Activated B cell treated with CpG ODN at 0.5 μM for 24 hours (primary cell): ENCODE measurements at regions not wholly inside any gene's neighbourhood (a gene's known extent, or its start where the extent isn't known, plus 50 kb on each side); places are given as distances from the start of the nearest gene placed in this dataset.

ENCODE experiments used
- ATAC-seq: fragments of 200-7000 bp; cut with Tn5 transposase; one replicate; pipeline ENCODE4 v1.10.0; 2021; ENCODE audit warnings: low read depth, mild to moderate bottlenecking, moderate library complexity
- CTCF ChIA-PET: fragments of 350-600 bp; sonication (Branson Sonifier 250); formaldehyde crosslinking; loops from one replicate; lab custom pipeline; 2021; ENCODE audit warnings: antibody characterized with exemption; lab: Charles Lee
- POLR2A ChIA-PET: fragments of 350-600 bp; sonication (Branson Sonifier 250); formaldehyde crosslinking; loops from one replicate; lab custom pipeline; 2021; ENCODE audit warnings: antibody characterized with exemption; lab: Charles Lee
- DNase-seq: peaks from one replicate; pipeline ENCODE4 v3.0.0; 2022
- H3K27ac Mint-ChIP-seq: one replicate; pipeline ENCODE4 v1.8.0; 2020; ENCODE audit warnings: mixed read lengths
- H3K27me3 Mint-ChIP-seq: one replicate; pipeline ENCODE4 v1.8.0; 2021; ENCODE audit warnings: mixed read lengths
- H3K36me3 Mint-ChIP-seq: one replicate; pipeline ENCODE4 v1.8.0; 2021; ENCODE audit warnings: low read depth, mixed read lengths
- H3K4me1 Mint-ChIP-seq: one replicate; pipeline ENCODE4 v1.8.0; 2021; ENCODE audit warnings: mixed read lengths
- H3K4me3 Mint-ChIP-seq: one replicate; pipeline ENCODE4 v1.8.0; 2020; ENCODE audit warnings: mild to moderate bottlenecking, mixed read lengths
- H3K9me3 Mint-ChIP-seq: one replicate; pipeline ENCODE4 v1.8.0; 2020; ENCODE audit warnings: mixed read lengths
- CTCF ChIP-seq: fragments of 200-600 bp; IDR thresholded peaks from one replicate; pipeline ENCODE4 v1.8.0; 2022; ENCODE audit warnings: antibody characterized with exemption, mild to moderate bottlenecking
- intact Hi-C: fragments of 100-400 bp; cut with micrococcal nuclease; formaldehyde crosslinking; loops from one replicate; pipeline ENCODE4 v1.15.1; 2024

GRCh38 chr12:93148412-93148811, 219.3 kb upstream of the EEA1 start:
- H3K4me1 Mint-ChIP-seq, result peaks cover 5% of the 10 kb centered on the region
- no peak overlapping the region for H3K4me3 Mint-ChIP-seq
- H3K9me3 Mint-ChIP-seq, result peaks cover 3% of the 10 kb centered on the region
- ATAC-seq, result no peak
- CTCF ChIA-PET, result interaction anchor here (1.1 kb wide), 1 partner anchor 9 kb away, joined by 4 read pairs; no protein-coding TSS in a partner anchor
- no peaks in the 10 kb centered on the region for H3K27me3 Mint-ChIP-seq
- POLR2A ChIA-PET, result no interaction called here
- no peaks in the 10 kb centered on the region for H3K36me3 Mint-ChIP-seq
- no peak for DNase-seq
- no peak for TF ChIP-seq CTCF
- H3K27ac Mint-ChIP-seq, result no peak overlapping the region
- intact Hi-C loops, result no loop called here

- Mint-ChIP-seq H3K27ac (no peak overlapping the region), H3K4me1 (peaks cover 2% of the 10 kb centered on the region), H3K9me3 (peaks cover 3% of the 10 kb centered on the region), H3K27me3 (no peaks in the 10 kb centered on the region), H3K36me3 (no peaks in the 10 kb centered on the region), H3K4me3 (no peak overlapping the region)
- intact Hi-C loops, result no loop called here
- POLR2A ChIA-PET, result no interaction called here
- TF ChIP-seq CTCF, result no peak
- no peak for DNase-seq
- ATAC-seq, result no peak
- CTCF ChIA-PET, result interaction anchor here (1.1 kb wide), 1 partner anchor 10 kb away, joined by 4 read pairs; no protein-coding TSS in a partner anchor
These were observed 220.1 kb upstream of the EEA1 start for GRCh38 chr12:93149229-93149628.

GRCh38 chr12:93151079-93151762, 222.1 kb upstream of the EEA1 start:
- CTCF ChIA-PET, result no interaction called here
- no peaks in the 10 kb centered on the region for H3K27me3 Mint-ChIP-seq
- ATAC-seq, result no peak
- POLR2A ChIA-PET, result no interaction called here
- no peak for DNase-seq
- no peaks in the 10 kb centered on the region for H3K36me3 Mint-ChIP-seq
- peaks cover 3% of the 10 kb centered on the region for H3K9me3 Mint-ChIP-seq
- no peak for TF ChIP-seq CTCF
- H3K4me1 Mint-ChIP-seq, result no peaks in the 10 kb centered on the region
- H3K27ac Mint-ChIP-seq, result no peak overlapping the region
- intact Hi-C loops, result no loop called here
- no peak overlapping the region for H3K4me3 Mint-ChIP-seq

- intact Hi-C loops, result no loop called here
- Mint-ChIP-seq H3K4me1 (no peaks in the 10 kb centered on the region), H3K36me3 (no peaks in the 10 kb centered on the region), H3K27ac (no peak overlapping the region), H3K4me3 (no peak overlapping the region), H3K9me3 (peaks cover 3% of the 10 kb centered on the region), H3K27me3 (no peaks in the 10 kb centered on the region)
- CTCF ChIA-PET, result interaction anchor here (0.7 kb wide), 1 partner anchor 27 kb away, joined by 4 read pairs; no protein-coding TSS in a partner anchor
- ATAC-seq (no peak), DNase-seq (no peak)
- TF ChIP-seq CTCF, result no peak
- POLR2A ChIA-PET, result no interaction called here
These were observed 223.5 kb upstream of the EEA1 start for GRCh38 chr12:93152617-93153016.

- Mint-ChIP-seq H3K27me3 (no peaks in the 10 kb centered on the region), H3K4me3 (no peak overlapping the region), H3K27ac (no peak overlapping the region), H3K36me3 (no peaks in the 10 kb centered on the region), H3K9me3 (peaks cover 7% of the 10 kb centered on the region), H3K4me1 (no peaks in the 10 kb centered on the region)
- no peak for DNase-seq
- no peak for TF ChIP-seq CTCF
- CTCF ChIA-PET, result interaction anchor here (0.8 to 0.9 kb wide), 2 partner anchors 18 to 55 kb away, joined by 3 read pairs; no protein-coding TSS in a partner anchor
- no peak for ATAC-seq
- intact Hi-C loops, result no loop called here
- POLR2A ChIA-PET, result no interaction called here
These were observed 224.2 kb upstream of the EEA1 start for GRCh38 chr12:93153321-93153720.
